K562 (cell line): ENCODE measurements at regions not wholly inside any gene's neighbourhood (a gene's known extent, or its start where the extent isn't known, plus 50 kb on each side); places are given as distances from the start of the nearest gene placed in this dataset.

Experiments used
- ATAC-seq: fragments of 200-7000 bp; cut with Tn5 transposase; 3 replicates; pipeline ENCODE4 v1.9.1; 2020; ENCODE audit warnings: moderate library complexity
- BruUV-seq: library from RNA; stranded (reverse); fragments of 400-500 nt; replicated peaks from 2 replicates; lab custom pipeline; 2021; lab: Mats Ljungman, UMichigan
- CTCF ChIA-PET: fragments of 300-600 bp; formaldehyde crosslinking; extraction: SDS; loops from one replicate; lab custom pipeline; 2021; ENCODE audit warnings: low intra/inter-chr PET ratio; lab: Yijun Ruan, JAX
- POLR2A ChIA-PET: fragments of 300-600, 350-650 bp; sonication (Branson Sonifier 250); formaldehyde crosslinking; extraction: SDS; loops from one replicate; lab custom pipeline; 2021; ENCODE audit warnings: antibody characterized with exemption, inconsistent platforms; lab: Yijun Ruan, JAX
- DNase-seq, 4 experiments: peaks; one replicate each; pipeline versions ENCODE4 v3.0.0 to v3.0.0-alpha.2; 2011 to 2018; ENCODE audit warnings: low spot score in 3 of 4, mixed read lengths in 3 of 4; ENCODE audit errors: extremely low read depth in 1 of 4
- FAIRE-seq: peaks from 2 replicates; lab custom pipeline; 2011; peaks lifted over from hg19 to GRCh38; lab: Jason Lieb, UNC
- H2AFZ ChIP-seq: 2 replicates; pipeline ENCODE4 v1.6.0; 2011; ENCODE audit warnings: low read depth, low read length, control low read depth, inconsistent platforms
- H3K27ac ChIP-seq: fragments of 200-600 bp; 3 replicates; pipeline ENCODE4 v1.8.0; 2011; ENCODE audit warnings: low read depth, mild to moderate bottlenecking, control low read depth, inconsistent platforms, low read length, moderate library complexity, mixed read lengths; ENCODE audit errors: extremely low read depth
- H3K27me3 ChIP-seq, 2 experiments: fragments of 300-600 bp in 1 of 2; 2 replicates in 1 of 2; 3 replicates in 1 of 2; pipeline versions ENCODE4 v1.6.0 to v1.8.0; 2011; ENCODE audit warnings: inconsistent platforms in 2 of 2, low read length in 2 of 2, mild to moderate bottlenecking in 1 of 2, mixed read lengths in 1 of 2, moderate library complexity in 1 of 2; ENCODE audit not compliant: control insufficient read depth in 2 of 2, insufficient read depth in 2 of 2
- H3K36me3 ChIP-seq: fragments of 300-600 bp; 3 replicates; pipeline ENCODE4 v1.8.0; 2011; ENCODE audit warnings: mild to moderate bottlenecking, low read length, inconsistent platforms; ENCODE audit not compliant: control insufficient read depth, insufficient read depth
- H3K4me1 ChIP-seq, 2 experiments: fragments of 200-600 bp in 1 of 2; replicated peaks in 1 of 2; 2 replicates in 1 of 2; 3 replicates in 1 of 2; pipeline versions ENCODE4 v1.5.1 to v1.8.0; 2011; ENCODE audit warnings: inconsistent platforms in 2 of 2, low read length in 2 of 2, mild to moderate bottlenecking in 1 of 2, mixed read lengths in 1 of 2, moderate library complexity in 1 of 2; ENCODE audit not compliant: control insufficient read depth in 2 of 2, insufficient read depth in 2 of 2
- H3K4me2 ChIP-seq: 2 replicates; pipeline ENCODE4 v1.6.1; 2011; ENCODE audit warnings: low read length, control low read depth, inconsistent platforms, mixed read lengths; ENCODE audit not compliant: insufficient read depth
- H3K4me3 ChIP-seq: fragments of 200-600 bp; sonication (generic), shearing (Covaris generic); 2 replicates; pipeline ENCODE4 v1.5.1; 2016; ENCODE audit warnings: control low read depth, inconsistent platforms
- H3K79me2 ChIP-seq: fragments of 200-600 bp; 3 replicates; pipeline ENCODE4 v1.8.0; 2011; ENCODE audit warnings: low read length, inconsistent platforms; ENCODE audit not compliant: control insufficient read depth, insufficient read depth
- H3K9ac ChIP-seq, 2 experiments: 2 replicates each; pipeline versions ENCODE4 v1.6.0 to v1.6.1; 2011; ENCODE audit warnings: low read depth in 2 of 2, low read length in 2 of 2, control low read depth in 1 of 2, inconsistent platforms in 1 of 2, mild to moderate bottlenecking in 1 of 2, mixed read lengths in 1 of 2; ENCODE audit not compliant: insufficient read depth in 1 of 2
- H3K9me1 ChIP-seq: one replicate; pipeline ENCODE4 v1.6.0; 2011; ENCODE audit warnings: inconsistent platforms, mild to moderate bottlenecking, low read length, moderate library complexity; ENCODE audit not compliant: control insufficient read depth, insufficient read depth
- H3K9me3 ChIP-seq: replicated peaks from 2 replicates; pipeline ENCODE4 v1.5.1; 2011; ENCODE audit warnings: low read depth, low read length, inconsistent platforms; ENCODE audit not compliant: control insufficient read depth, insufficient read depth
- H4K20me1 ChIP-seq: replicated peaks from 2 replicates; pipeline ENCODE4 v1.6.1; 2011; ENCODE audit warnings: low read length, inconsistent platforms, mixed read lengths; ENCODE audit not compliant: control insufficient read depth, insufficient read depth
- CBX5 ChIP-seq: IDR thresholded peaks from 2 replicates; pipeline ENCODE4 v1.6.1; 2014; ENCODE audit warnings: low read depth, borderline replicate concordance
- MCM5 ChIP-seq: fragments of 450-650 bp; IDR thresholded peaks from 2 replicates; pipeline ENCODE4 v1.6.1; 2016; ENCODE audit warnings: low read depth
- PURB ChIP-seq: sonication (generic); formaldehyde crosslinking; IDR thresholded peaks from 2 replicates; pipeline ENCODE4 v1.9.0; 2021; ENCODE audit warnings: low read depth, mild to moderate bottlenecking, missing genetic modification reagents
- SIN3A ChIP-seq, 2 experiments: fragments of 150-350 bp in 1 of 2; IDR thresholded peaks; 2 replicates each; pipeline ENCODE4 v1.6.1; 2011 to 2016; ENCODE audit warnings: borderline replicate concordance in 2 of 2, low read depth in 2 of 2, low read length in 2 of 2, mild to moderate bottlenecking in 2 of 2, moderate library complexity in 2 of 2; ENCODE audit not compliant: control insufficient read depth in 1 of 2
- SREBF2 ChIP-seq: sonication (generic); formaldehyde crosslinking; IDR thresholded peaks from 2 replicates; pipeline ENCODE4 v1.4.0; 2020; ENCODE audit warnings: mild to moderate bottlenecking, missing genetic modification reagents
- SRSF3 ChIP-seq: fragments of 200-400 bp; formaldehyde crosslinking; IDR thresholded peaks from 2 replicates; pipeline ENCODE4 v1.6.1; 2016; ENCODE audit warnings: mild to moderate bottlenecking, low read length, moderate library complexity; ENCODE audit not compliant: insufficient read depth
- TCF7L2 ChIP-seq: fragments of 150-350 bp; IDR thresholded peaks from 2 replicates; pipeline ENCODE4 v1.6.1; 2016; ENCODE audit warnings: low read depth, mild to moderate bottlenecking, low read length, moderate library complexity
- ZNF121 ChIP-seq: sonication (generic); formaldehyde crosslinking; conservative IDR thresholded peaks from 2 replicates; pipeline ENCODE4 v1.8.0; 2022; ENCODE audit warnings: missing genetic modification reagents
- ZNF740 ChIP-seq, 3 experiments: fragments of 200-800 bp in 1 of 3; sonication (Bioruptor generic) in 1 of 3; sonication (generic) in 1 of 3; formaldehyde crosslinking in 1 of 3; IDR thresholded peaks; 2 replicates each; pipeline versions ENCODE4 v1.6.1 to v1.8.0; 2016 to 2022; ENCODE audit warnings: mild to moderate bottlenecking in 2 of 3, missing compliant biosample characterization in 2 of 3, missing genetic modification characterization in 2 of 3, missing genetic modification reagents in 1 of 3
- WGBS: fragments of 100-300 bp; shearing (Covaris generic); methylation state at CpG from one replicate; pipeline ENCODE4 v1.1.6; 2016; ENCODE audit warnings: low coverage, mixed read lengths; ENCODE audit not compliant: insufficient coverage; ENCODE audit errors: missing lambda C conversion rate; 5-methylcytosine and 5-hydroxymethylcytosine counted together
- in situ Hi-C: fragments of 300-500 bp; cut with MboI; formaldehyde crosslinking; loops from 4 replicates; pipeline ENCODE4 v1.15.0; 2018; ENCODE audit warnings: inconsistent platforms, mixed read lengths
- intact Hi-C: fragments of 100-400 bp; cut with micrococcal nuclease; formaldehyde crosslinking; loops from 2 replicates; pipeline ENCODE4 v1.14.2; 2022

- no peak for TF ChIP-seq PURB
These were observed 125.0 kb upstream of the LPCAT1 start (continued) for GRCh38 chr5:1648806-1649205.

DNA sequence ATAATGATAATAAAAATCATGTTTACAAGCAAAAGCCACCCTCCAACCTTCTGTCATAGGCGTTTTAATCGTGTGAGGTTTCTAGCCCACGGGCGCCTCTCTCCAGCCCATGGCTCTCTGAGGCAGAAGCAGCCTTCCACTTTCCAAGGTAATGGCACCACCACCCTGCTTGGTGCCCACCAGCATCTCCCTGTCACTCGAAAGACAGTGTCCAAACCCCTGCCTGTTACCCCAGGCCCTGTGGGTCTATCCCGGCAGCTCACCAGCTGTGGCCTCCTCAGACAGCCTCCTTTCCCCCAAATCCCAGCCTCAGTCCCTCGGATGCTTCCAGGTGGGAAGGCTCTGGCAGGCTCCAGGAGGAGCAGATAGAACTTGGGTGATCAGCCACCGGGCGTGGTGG is 123.8 kb upstream of the LPCAT1 start:
- Histone ChIP-seq H2AFZ (no peak overlapping the region), H4K20me1 (no peaks in the 10 kb centered on the region), H3K36me3 (no peaks in the 10 kb centered on the region), H3K4me2 (no peak overlapping the region), H3K4me1 (peaks cover 0 to 13% of the 10 kb centered on the region in 2 experiments; a peak in 2 of 5 replicates), H3K79me2 (no peaks in the 10 kb centered on the region), H3K9me3 (no peaks in the 10 kb centered on the region), H3K27ac (no peak overlapping the region), H3K27me3 (peaks cover 16 to 39% of the 10 kb centered on the region in 2 experiments), H3K4me3 (no peak overlapping the region), H3K9me1 (no peaks in the 10 kb centered on the region), H3K9ac (no peak overlapping the region)
- TF ChIP-seq ZNF740 (CRISPR knock-in tag; IDR thresholded peaks at IDR 0.05) (no peak), ZNF740 (tag; IDR thresholded peaks at IDR 0.05) (no peak), SREBF2 (CRISPR knock-in tag) (no peak), SIN3A (IDR thresholded peaks at IDR 0.05; ENCODE audit: borderline replicate concordance in 2 of 2, control insufficient read depth in 1 of 2, low read depth in 2 of 2, low read length in 2 of 2) (no peak), TCF7L2 (no peak), MCM5 (no peak), ZNF121 (CRISPR knock-in tag) (no peak), SRSF3 (no peak), CBX5 (no peak)
- in situ Hi-C loops (loop anchor here (25.0 kb wide), 1 partner anchor 710 kb away; no protein-coding TSS in a partner anchor), intact Hi-C loops (loop anchor here (10.0 kb wide), 1 partner anchor 263 kb away; no protein-coding TSS in a partner anchor)
- ChIA-PET POLR2A (no interaction called here), CTCF (no interaction called here)
- BruUV-seq, result no TSS peak
- no peak for ATAC-seq
- DNase-seq, result no peak
- no peak for FAIRE-seq
- 0% methylated on average over 9 of the region's 9 CpGs for WGBS
